Esophagus muscularis mucosa (tissue), 3 donors: ENCODE measurements at regions not wholly inside any gene's neighbourhood (a gene's known extent, or its start where the extent isn't known, plus 50 kb on each side); places are given as distances from the start of the nearest gene placed in this dataset.

ENCODE experiments used
- POLR2A ChIP-seq: fragments of 450-650 bp; IDR thresholded peaks from one replicate; pipeline ENCODE4 v1.6.1; 2017; ENCODE audit warnings: antibody characterized with exemption, moderate library complexity, mild to moderate bottlenecking, low read depth
- POLR2AphosphoS5 ChIP-seq, 2 donors: sonication (generic); formaldehyde crosslinking; IDR thresholded peaks; one replicate each; pipeline ENCODE4 v1.6.1; 2017; ENCODE audit warnings: antibody characterized with exemption in 2 of 2
- TF ChIP-seq, protein P1 (sequence below), 3 experiments: fragments of 200-600 bp in 2 of 3; fragments of 450-650 bp in 1 of 3; sonication (generic) in 2 of 3; IDR thresholded peaks; one replicate each; pipeline ENCODE4 v1.5.1; 2017 to 2019; ENCODE audit warnings: antibody characterized with exemption in 3 of 3, mild to moderate bottlenecking in 2 of 3, moderate library complexity in 1 of 3

DNA sequence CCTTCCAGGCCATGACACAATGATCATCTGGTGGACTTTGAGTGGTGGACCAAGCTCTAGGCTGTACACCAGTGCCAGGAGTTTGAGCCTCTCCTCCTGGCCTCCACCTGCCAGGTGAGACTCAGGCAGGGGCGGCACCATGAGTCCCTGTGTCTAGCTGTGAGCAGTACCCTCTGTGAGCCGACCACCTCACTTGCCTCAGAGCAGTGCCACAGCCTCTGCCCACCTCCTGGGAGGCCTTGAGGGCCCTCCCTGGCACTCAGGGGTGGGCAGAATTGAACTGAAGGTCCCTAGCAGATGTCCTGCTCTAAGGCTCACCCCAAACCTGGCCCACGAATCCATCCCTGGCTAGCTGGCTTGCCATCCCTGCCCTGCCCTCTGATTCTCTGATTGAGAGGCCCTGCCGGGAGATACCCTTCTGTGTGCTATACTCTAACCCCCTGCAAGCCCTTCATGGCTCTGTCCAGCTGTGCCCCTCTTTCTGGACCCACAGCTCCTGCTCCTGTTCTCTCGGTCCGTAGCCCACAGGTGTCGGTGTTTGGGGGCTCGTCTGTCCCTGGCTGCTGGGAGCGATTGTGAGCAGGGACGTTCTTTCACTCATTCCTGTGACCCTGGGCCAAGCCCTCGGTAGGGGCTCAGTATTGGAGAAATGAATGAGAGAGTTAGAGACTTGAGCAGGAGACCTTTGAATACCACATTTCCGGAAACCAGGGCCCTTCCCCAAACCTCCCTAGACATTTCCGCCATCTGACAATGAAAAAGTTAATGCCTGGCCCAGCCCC lies 70.0 kb downstream of the INHBB start:
- TF ChIP-seq, protein P1, sequence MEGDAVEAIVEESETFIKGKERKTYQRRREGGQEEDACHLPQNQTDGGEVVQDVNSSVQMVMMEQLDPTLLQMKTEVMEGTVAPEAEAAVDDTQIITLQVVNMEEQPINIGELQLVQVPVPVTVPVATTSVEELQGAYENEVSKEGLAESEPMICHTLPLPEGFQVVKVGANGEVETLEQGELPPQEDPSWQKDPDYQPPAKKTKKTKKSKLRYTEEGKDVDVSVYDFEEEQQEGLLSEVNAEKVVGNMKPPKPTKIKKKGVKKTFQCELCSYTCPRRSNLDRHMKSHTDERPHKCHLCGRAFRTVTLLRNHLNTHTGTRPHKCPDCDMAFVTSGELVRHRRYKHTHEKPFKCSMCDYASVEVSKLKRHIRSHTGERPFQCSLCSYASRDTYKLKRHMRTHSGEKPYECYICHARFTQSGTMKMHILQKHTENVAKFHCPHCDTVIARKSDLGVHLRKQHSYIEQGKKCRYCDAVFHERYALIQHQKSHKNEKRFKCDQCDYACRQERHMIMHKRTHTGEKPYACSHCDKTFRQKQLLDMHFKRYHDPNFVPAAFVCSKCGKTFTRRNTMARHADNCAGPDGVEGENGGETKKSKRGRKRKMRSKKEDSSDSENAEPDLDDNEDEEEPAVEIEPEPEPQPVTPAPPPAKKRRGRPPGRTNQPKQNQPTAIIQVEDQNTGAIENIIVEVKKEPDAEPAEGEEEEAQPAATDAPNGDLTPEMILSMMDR (IDR thresholded peaks at IDR 0.05), result no peak
- TF ChIP-seq POLR2A (no peak), POLR2AphosphoS5 (IDR thresholded peaks at IDR 0.05) (no peak)
